Bronchial epithelial cell (primary cell): ENCODE measurements at regions not wholly inside any gene's neighbourhood (a gene's known extent, or its start where the extent isn't known, plus 50 kb on each side); places are given as distances from the start of the nearest gene placed in this dataset.

ENCODE experiments used
- DNase-seq: peaks from one replicate; pipeline ENCODE4 v3.0.0-alpha.2; 2010; ENCODE audit warnings: low read depth
- FAIRE-seq: peaks from 2 replicates; lab custom pipeline; 2011; peaks lifted over from hg19 to GRCh38; lab: Jason Lieb, UNC
- H3K27me3 ChIP-seq: 2 replicates; pipeline ENCODE4 v1.5.1; 2011; ENCODE audit warnings: low read length; ENCODE audit not compliant: control insufficient read depth, insufficient read depth
- H3K36me3 ChIP-seq: 2 replicates; pipeline ENCODE4 v1.5.1; 2011; ENCODE audit warnings: low read length; ENCODE audit not compliant: control insufficient read depth, insufficient read depth
- H3K4me3 ChIP-seq: 2 replicates; pipeline ENCODE4 v1.5.1; 2011; ENCODE audit warnings: mild to moderate bottlenecking, low read depth, low read length, control low read depth
- TF ChIP-seq, protein P1 (sequence below): IDR thresholded peaks from 2 replicates; pipeline ENCODE4 v1.5.1; 2011; ENCODE audit warnings: mild to moderate bottlenecking, moderate library complexity, low read length, control low read depth, inconsistent platforms; ENCODE audit not compliant: insufficient read depth, severe bottlenecking

DNA sequence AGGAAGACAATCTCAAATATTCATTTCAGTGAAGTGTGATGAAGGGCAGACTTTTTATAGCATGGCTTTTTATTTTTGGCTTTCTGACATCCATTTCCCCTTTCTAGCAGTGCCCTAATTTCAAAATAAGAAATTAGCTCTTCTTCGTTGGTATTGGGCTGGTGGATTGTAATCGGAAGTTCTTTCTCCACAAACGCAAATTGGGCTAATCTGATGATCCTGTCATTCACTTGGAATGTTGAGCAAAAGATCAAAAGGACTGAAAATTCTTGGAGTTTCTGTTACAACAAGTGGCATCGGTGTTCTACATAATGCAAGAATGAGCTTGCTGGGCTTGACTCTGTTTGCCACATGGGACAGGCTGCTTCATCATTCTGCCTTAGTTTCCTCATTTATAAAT, 1182.8 kb downstream of the FLRT2 start:
- no peak for FAIRE-seq
- no peak overlapping the region for H3K4me3 ChIP-seq
- no peaks in the 10 kb centered on the region for H3K36me3 ChIP-seq
- no peaks in the 10 kb centered on the region for H3K27me3 ChIP-seq
- TF ChIP-seq, protein P1, sequence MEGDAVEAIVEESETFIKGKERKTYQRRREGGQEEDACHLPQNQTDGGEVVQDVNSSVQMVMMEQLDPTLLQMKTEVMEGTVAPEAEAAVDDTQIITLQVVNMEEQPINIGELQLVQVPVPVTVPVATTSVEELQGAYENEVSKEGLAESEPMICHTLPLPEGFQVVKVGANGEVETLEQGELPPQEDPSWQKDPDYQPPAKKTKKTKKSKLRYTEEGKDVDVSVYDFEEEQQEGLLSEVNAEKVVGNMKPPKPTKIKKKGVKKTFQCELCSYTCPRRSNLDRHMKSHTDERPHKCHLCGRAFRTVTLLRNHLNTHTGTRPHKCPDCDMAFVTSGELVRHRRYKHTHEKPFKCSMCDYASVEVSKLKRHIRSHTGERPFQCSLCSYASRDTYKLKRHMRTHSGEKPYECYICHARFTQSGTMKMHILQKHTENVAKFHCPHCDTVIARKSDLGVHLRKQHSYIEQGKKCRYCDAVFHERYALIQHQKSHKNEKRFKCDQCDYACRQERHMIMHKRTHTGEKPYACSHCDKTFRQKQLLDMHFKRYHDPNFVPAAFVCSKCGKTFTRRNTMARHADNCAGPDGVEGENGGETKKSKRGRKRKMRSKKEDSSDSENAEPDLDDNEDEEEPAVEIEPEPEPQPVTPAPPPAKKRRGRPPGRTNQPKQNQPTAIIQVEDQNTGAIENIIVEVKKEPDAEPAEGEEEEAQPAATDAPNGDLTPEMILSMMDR: no peak
- no peak for DNase-seq

DNA sequence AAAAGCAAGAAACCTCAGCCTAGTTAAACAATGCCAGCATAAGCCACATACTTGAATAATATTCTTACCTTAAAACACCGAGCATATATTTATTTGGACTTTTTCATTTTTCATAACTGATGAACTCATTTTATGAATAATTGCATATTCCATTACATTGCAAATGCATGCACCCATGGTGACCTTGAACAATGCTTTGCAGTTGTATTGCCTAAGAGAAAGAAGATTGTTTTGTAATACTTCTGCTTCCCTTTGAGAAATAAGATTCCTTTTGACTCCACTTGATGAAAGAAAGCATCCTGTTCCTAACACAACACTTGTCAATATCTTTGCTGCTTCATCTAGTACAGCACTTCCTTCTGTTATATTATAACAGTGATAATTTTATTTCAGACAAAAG, 1182.2 kb downstream of the FLRT2 start:
- TF ChIP-seq, protein P1: no peak
- FAIRE-seq: no peak

GRCh38 chr14:86708846-86709339, 1178.9 kb downstream of the FLRT2 start:
- DNase-seq (no peak), FAIRE-seq (no peak)
- Histone ChIP-seq H3K4me3 (no peak overlapping the region), H3K36me3 (no peaks in the 10 kb centered on the region), H3K27me3 (no peaks in the 10 kb centered on the region)
- TF ChIP-seq, protein P1: no peak

More for the DNA sequence above, 1182.2 kb downstream of the FLRT2 start:
- no peaks in the 10 kb centered on the region for H3K36me3 ChIP-seq
- DNase-seq: no peak
- no peaks in the 10 kb centered on the region for H3K27me3 ChIP-seq
- H3K4me3 ChIP-seq: no peak overlapping the region

DNA sequence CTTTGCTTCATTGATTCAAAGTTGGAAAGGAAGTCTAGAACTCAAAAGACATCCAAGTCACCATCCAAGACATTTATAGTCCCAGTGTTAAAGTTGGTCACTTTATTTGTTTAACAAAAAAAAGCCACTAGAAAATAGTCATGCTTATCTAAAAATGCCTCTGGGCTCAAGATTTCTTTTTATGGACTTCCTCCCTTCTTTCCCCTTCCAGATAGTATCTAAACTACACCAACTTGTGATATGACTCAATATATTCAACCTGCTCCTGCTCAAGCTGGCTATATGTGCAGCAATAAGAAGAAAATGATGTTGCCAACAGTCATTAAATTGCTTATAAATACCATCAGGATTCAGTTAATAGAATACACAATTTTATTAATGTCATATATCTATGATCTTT, 1177.1 kb downstream of the FLRT2 start:
- Histone ChIP-seq H3K27me3 (no peaks in the 10 kb centered on the region), H3K36me3 (no peaks in the 10 kb centered on the region), H3K4me3 (no peak overlapping the region)
- no peak for DNase-seq
- TF ChIP-seq, protein P1: no peak
- FAIRE-seq: no peak

GRCh38 chr14:86683561-86683960, 1153.6 kb downstream of the FLRT2 start:
- TF ChIP-seq, protein P1: no peak
- Histone ChIP-seq H3K36me3 (no peaks in the 10 kb centered on the region), H3K27me3 (no peaks in the 10 kb centered on the region), H3K4me3 (no peak overlapping the region)
- DNase-seq (no peak), FAIRE-seq (no peak)

GRCh38 chr14:86675059-86675458, 1145.1 kb downstream of the FLRT2 start:
- TF ChIP-seq, protein P1: no peak
- Histone ChIP-seq H3K27me3 (no peaks in the 10 kb centered on the region), H3K36me3 (no peaks in the 10 kb centered on the region), H3K4me3 (no peak overlapping the region)
- FAIRE-seq (no peak), DNase-seq (no peak)
